HG02623 (cell line): ENCODE measurements at regions not wholly inside any gene's neighbourhood (a gene's known extent, or its start where the extent isn't known, plus 50 kb on each side); places are given as distances from the start of the nearest gene placed in this dataset.
"Not testable (repeated sequence)": the region's sequence is repeated elsewhere in the genome, so short reads cannot be mapped to it uniquely, and the experiment has no call there.

Experiments
- ATAC-seq: cut with Tn5 transposase; IDR thresholded peaks from one replicate; pipeline ENCODE4 v1.9.1; 2021; ENCODE audit warnings: moderate library complexity; ENCODE audit not compliant: unreplicated experiment

- ATAC-seq, result no peak
These were observed 70.3 kb upstream of the SMAD3 start for GRCh38 chr15:66994927-66995656.

GRCh38 chr15:66996094-66996493 lies 69.3 kb upstream of the SMAD3 start:
- no peak for ATAC-seq

- no peak for ATAC-seq
These were observed 68.2 kb upstream of the SMAD3 start for GRCh38 chr15:66997212-66997611.

- ATAC-seq, result not testable (repeated sequence)
These were observed 67.2 kb upstream of the SMAD3 start for GRCh38 chr15:66998234-66998633.

- ATAC-seq, result no peak
These were observed 66.1 kb upstream of the SMAD3 start for GRCh38 chr15:66999046-66999968.

- no peak for ATAC-seq
These were observed 64.5 kb upstream of the SMAD3 start for GRCh38 chr15:67000896-67001295.

GRCh38 chr15:67002368-67002767 lies 63.0 kb upstream of the SMAD3 start:
- no peak for ATAC-seq

- ATAC-seq, result no peak
These were observed 61.8 kb upstream of the SMAD3 start for GRCh38 chr15:67003586-67003985.

GRCh38 chr15:67004142-67004541 lies 61.3 kb upstream of the SMAD3 start:
- no peak for ATAC-seq

GRCh38 chr15:67005294-67005996 lies 60.0 kb upstream of the SMAD3 start:
- no peak for ATAC-seq

- ATAC-seq, result no peak
These were observed 59.0 kb upstream of the SMAD3 start for GRCh38 chr15:67006083-67007065.

- ATAC-seq, result no peak
These were observed 55.5 kb upstream of the SMAD3 start for GRCh38 chr15:67009576-67010569.

GRCh38 chr15:67010898-67011616 lies 54.3 kb upstream of the SMAD3 start:
- no peak for ATAC-seq

- no peak for ATAC-seq
These were observed 53.8 kb upstream of the SMAD3 start for GRCh38 chr15:67011617-67012005.

GRCh38 chr15:67013696-67014095 lies 51.7 kb upstream of the SMAD3 start:
- ATAC-seq, result no peak
